D341Med (cell line): ENCODE measurements at regions not wholly inside any gene's neighbourhood (a gene's known extent, or its start where the extent isn't known, plus 50 kb on each side); places are given as distances from the start of the nearest gene placed in this dataset.

Experiments used
- DNase-seq: peaks from one replicate; pipeline ENCODE4 v3.0.0; 2012; ENCODE audit warnings: low spot score

- DNase-seq = no peak
Measured at GRCh38 chr16:48829336-48830310, 219.6 kb upstream of the N4BP1 start.

DNA sequence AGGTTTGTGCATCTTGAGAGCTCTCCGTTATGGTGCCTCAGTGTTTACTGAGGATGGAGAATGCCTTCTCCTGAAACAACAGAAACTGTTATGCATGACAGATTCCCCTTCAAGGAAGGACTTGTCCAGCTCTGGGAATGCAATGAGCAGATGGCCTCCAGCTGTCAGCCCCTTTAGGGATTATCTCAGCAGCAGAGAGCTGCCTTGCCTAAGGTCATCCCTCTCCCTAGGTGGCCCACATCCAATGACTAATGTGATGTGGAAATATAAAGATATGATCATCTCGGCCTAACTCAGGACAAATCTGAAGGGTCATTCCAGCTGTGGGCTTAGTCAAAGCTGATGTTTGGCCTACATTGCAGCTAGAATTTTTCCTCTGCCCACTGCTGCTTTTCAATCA is 214.3 kb upstream of the N4BP1 start:
- no peak for DNase-seq

- DNase-seq = no peak
Measured at GRCh38 chr16:48822431-48822830, 212.5 kb upstream of the N4BP1 start.

GRCh38 chr16:48820379-48820778 is 210.4 kb upstream of the N4BP1 start:
- DNase-seq = no peak

- no peak for DNase-seq
Measured at GRCh38 chr16:48818257-48818656, 208.3 kb upstream of the N4BP1 start.

DNA sequence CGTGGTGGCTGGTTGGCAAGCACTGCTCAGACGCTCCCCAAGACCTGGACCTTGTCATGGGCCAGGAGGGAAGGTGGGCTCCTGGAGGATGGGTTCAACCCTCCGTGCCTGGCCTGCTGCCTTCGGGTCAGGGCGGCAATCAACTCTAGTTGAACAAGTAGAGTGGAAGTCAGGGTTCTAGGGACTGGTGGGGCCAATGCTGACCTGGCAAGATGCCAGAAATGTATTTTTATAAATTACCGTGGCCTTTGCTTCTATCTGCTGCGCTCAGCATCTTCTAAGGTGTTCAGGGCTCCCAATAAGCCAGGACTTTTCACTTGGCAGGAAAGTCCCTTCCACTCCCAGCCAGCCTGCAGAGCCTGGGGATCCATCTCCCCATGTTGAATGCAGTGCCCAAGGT is 207.1 kb upstream of the N4BP1 start:
- no peak for DNase-seq

DNA sequence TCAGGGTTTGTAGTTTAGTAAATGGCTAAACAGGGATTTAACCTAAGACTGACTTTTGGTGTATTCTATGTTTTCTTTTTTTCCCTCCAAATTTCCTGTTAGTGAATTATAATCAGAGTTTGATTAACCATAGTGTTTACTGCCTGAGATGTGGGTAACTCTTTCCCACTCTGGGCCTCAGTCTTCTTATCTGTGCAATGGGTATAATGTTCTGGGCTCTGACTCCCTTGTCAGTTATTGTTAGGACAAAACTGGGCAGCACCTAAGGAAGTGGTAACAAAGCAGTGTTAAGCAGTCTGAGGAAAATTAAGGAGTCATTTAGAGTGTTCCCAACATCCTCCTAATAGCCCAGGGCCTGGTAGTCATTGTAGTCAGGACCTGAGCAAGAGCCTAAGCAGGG is 206.4 kb upstream of the N4BP1 start:
- no peak for DNase-seq

DNA sequence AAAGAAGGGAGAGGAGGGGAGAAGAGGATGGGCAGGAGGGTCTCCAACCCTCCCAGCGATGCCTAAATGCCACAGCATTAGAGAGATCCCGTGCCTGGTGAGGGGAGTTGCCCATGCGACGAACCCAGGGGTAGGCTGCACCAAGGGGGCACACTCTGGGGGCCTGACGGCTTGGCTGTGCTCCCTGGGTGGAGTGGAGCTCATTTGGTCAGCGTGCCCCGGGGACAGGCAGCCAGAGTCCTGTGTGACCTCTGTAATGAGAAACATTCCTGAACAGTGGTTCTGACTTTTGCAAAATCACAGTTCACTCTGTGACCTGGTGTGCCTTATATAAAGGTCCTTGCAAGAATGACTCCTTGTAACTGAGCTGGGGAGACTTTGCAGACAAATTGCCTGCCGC is 205.0 kb upstream of the N4BP1 start:
- DNase-seq = no peak

DNA sequence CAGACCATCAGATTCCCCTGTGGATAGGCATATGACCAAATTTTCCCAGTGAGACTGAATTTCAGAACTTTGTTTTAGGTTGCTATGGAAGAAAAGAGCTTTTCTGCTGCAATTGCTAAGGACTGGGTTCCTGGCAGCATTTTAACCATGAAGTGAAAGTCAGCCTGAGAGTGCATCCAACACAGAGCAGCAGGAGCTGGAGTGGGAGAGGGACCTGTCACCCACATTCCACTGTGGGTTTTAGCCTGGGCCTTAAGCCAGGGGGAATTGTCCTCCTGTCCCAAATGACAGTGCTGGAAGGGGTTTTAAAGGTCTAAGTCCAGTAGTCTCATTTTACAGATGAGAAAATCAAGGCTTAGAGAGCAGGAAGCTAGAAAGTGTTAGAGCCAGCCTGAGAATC is 203.5 kb upstream of the N4BP1 start:
- DNase-seq = no peak

DNA sequence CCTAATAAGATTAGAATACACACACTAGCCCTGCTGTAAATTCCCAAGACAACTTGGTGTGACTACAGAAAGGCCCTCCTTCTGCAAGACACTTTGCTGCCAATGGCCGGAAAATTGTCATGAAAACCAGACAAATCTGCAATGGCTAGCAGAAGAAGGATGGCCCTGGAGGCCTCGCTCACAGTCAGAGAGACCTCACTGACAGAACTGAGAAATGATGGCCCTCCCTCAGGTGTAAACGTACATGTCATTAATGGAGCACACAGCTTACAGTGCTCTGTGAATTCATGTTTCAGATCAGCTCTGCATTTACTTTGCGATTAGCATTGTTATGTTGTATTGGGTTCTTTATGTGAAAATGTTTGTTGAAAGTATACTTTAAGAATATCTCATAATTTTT is 202.9 kb upstream of the N4BP1 start:
- DNase-seq = no peak

DNA sequence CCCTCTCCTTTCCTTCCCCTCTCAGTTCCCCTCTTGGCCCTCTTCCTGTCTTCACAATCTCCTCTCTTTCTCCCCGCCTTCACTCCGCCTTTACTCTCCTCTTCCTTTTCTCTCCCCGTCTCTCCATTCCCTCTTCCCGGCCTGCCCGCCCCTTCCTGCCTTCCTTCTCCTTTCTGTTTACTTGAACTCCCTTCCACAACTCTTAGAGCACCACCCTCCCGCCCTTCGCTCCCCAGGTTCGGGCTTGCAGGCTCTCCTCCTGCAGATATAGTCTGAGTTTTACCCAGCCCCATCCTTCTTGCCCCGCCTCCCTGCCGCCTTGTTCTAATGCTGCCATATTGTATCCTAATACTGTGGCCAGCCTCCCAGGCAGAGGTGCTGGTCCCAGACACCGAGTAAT is 201.5 kb upstream of the N4BP1 start:
- no peak for DNase-seq

GRCh38 chr16:48810803-48811453 is 200.9 kb upstream of the N4BP1 start:
- DNase-seq = no peak

GRCh38 chr16:48810436-48810802 is 200.4 kb upstream of the N4BP1 start:
- DNase-seq = peak; percentile 30

DNA sequence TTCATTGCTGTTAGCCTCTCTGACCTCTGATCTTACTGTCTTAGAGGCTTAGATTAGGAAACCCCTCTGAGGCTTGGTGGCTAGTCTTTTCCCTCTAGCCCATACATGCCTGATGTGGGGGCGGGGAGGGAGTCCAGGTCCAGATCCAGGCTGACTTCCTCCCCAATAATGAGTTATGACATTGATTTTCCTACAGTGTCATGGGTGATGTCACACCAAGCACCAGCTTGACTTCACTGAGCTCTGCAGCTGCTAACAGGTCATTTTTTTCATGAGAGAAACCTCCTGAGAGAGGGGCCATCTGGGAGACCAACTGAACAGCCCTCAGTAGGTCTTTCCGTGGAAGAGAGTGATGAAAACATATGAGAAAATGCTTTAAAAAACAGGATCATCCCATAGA is 180.2 kb upstream of the N4BP1 start:
- DNase-seq = no peak

- DNase-seq = no peak
Measured at GRCh38 chr16:48788475-48788874, 178.5 kb upstream of the N4BP1 start.

GRCh38 chr16:48745541-48745940 is 135.6 kb upstream of the N4BP1 start:
- DNase-seq = no peak

GRCh38 chr16:48740964-48741363 is 131.0 kb upstream of the N4BP1 start:
- DNase-seq = no peak

DNA sequence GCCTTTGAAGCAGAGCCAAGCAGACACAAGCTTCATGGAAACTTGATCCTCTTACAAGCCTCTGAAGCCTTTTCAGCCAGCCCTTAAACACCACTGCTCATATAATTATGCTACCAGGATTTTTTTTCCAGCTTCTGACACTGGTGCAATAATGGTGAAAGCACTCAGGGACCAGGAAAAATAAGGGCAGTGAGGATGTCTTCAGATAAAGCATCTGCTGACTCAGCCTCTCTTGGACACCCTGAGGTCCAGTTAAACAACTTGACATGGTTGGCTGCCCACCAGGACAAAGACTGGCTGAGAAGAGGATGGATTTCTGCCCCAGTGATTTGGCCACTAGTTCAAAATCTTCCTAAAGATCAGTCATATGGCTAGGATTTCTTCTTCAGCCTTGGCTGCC is 124.2 kb upstream of the N4BP1 start:
- DNase-seq = no peak

DNA sequence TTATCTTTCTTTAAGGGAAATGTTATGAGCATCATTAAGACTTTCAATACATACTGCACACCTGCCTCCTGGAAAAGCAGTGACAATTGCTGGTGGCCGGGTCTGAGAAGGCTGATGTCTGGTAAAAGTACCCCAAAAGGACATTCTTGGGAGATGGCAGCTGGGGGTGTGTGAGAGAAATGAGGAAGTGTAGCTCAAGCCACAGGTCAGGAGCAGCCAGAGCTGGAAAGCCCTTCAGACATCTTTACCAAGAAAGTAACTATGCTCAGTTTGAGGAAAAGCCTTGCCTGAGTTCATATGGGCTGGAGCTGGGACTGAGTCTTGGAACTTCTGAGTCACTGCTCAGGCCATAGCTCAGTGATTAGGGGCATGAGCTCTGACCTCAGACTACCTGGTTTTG is 94.7 kb upstream of the N4BP1 start:
- no peak for DNase-seq

DNA sequence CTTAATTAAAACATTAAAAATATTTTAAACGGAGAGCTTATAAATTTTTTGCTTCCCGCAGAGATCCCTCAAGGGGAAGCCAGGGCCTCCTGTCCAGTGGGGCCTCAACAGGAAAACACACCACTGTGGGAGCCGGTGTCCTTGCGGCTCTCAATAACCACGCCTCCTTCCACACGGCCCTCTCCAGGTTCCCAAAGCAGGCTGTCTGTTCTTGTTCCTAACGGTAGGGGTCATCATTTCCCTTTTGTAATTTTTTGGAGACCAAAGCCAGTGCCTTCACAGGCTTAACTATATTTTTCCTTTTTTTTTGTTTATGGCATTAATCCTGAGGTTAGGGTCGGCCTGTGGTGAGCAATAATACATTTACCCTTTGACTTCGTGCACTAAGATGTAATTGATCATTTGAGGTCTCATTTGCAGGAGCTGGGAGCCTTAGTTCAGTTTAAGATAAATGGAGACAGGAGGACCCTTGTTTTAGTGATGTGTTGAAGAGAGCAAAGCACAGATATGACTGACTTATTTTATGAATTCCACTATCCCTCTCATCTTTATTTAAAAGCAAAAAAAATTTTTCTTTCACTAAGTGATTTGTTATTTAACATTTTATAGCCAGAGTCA is 77.5 kb upstream of the N4BP1 start:
- peak; percentile 81 for DNase-seq

GRCh38 chr16:48684148-48684547 is 74.2 kb upstream of the N4BP1 start:
- DNase-seq = no peak

- no peak for DNase-seq
Measured at GRCh38 chr16:48682971-48683370, 73.0 kb upstream of the N4BP1 start.

GRCh38 chr16:48681520-48681919 is 71.5 kb upstream of the N4BP1 start:
- no peak for DNase-seq
